ENCODE measurements at regions not wholly inside any gene's neighbourhood (a gene's known extent, or its start where the extent isn't known, plus 50 kb on each side); places are given as distances from the start of the nearest gene placed in this dataset.

GRCh38 chr1:38265293-38266196 lies 219.0 kb upstream of the POU3F1 start:
- TF ChIP-seq CTCF (IDR thresholded peaks at IDR 0.05; ENCODE audit: poor library complexity, severe bottlenecking) = no peak
- TF ChIP-seq EP300 (conservative IDR thresholded peaks at IDR 0.05; ENCODE audit: poor library complexity, severe bottlenecking) = no peak
- no peak for TF ChIP-seq EZH2 (IDR thresholded peaks at IDR 0.05; ENCODE audit: borderline replicate concordance, insufficient read depth, low read length, poor library complexity, severe bottlenecking)
- TF ChIP-seq POLR2AphosphoS5 (IDR thresholded peaks at IDR 0.05) = no peak
- no peak for TF ChIP-seq TAF1 (IDR thresholded peaks at IDR 0.05; ENCODE audit: low read depth)
- TF ChIP-seq SMC3 (conservative IDR thresholded peaks at IDR 0.05; ENCODE audit: poor library complexity) = no peak

Data from neural cell (in vitro differentiated cells).